ENCODE measurements at regions not wholly inside any gene's neighbourhood (a gene's known extent, or its start where the extent isn't known, plus 50 kb on each side); places are given as distances from the start of the nearest gene placed in this dataset.

DNA sequence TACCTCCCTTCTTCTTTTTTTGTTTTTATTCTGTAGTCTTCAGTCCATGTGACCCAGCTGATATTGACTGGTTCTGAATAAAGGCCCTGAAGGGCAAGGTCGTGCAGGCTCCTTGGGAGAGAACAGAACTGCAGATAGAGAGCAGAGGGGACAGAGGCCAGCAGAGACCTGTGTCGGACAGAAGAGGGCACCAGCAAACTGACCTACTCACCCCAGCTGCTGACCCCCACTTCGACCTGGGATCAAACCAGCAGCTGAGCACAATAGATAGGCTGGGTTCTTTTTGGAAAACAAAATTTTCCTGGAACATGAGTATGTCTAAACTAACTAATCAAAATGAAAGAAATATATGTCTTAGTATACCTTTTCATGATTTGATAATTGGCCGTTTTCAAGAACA lies 695.1 kb downstream of the NR2F1-AS1 start:
- peaks cover 7% of the 10 kb centered on the region for H3K4me1 Mint-ChIP-seq (ENCODE audit: low read depth)

DNA sequence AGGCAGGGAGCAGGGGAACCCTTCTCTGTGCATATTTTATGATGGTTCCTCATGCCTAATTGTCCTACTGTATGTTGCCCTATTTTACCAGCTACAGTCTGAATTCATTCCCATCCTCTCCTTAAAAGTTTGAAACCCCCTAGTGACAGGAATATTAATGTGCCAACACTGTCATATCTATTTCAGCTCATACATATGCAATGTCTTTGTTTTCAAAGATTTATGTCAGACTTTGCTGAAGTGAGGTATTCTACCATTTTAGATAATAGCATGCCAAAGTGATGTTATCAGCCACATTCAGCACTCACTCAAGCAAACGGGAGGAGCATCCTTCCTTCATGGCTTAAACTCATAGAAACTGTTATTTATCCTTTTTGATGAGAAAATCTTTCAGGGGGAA lies 696.5 kb downstream of the NR2F1-AS1 start:
- TF ChIP-seq, protein P1, sequence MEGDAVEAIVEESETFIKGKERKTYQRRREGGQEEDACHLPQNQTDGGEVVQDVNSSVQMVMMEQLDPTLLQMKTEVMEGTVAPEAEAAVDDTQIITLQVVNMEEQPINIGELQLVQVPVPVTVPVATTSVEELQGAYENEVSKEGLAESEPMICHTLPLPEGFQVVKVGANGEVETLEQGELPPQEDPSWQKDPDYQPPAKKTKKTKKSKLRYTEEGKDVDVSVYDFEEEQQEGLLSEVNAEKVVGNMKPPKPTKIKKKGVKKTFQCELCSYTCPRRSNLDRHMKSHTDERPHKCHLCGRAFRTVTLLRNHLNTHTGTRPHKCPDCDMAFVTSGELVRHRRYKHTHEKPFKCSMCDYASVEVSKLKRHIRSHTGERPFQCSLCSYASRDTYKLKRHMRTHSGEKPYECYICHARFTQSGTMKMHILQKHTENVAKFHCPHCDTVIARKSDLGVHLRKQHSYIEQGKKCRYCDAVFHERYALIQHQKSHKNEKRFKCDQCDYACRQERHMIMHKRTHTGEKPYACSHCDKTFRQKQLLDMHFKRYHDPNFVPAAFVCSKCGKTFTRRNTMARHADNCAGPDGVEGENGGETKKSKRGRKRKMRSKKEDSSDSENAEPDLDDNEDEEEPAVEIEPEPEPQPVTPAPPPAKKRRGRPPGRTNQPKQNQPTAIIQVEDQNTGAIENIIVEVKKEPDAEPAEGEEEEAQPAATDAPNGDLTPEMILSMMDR (IDR thresholded peaks at IDR 0.05; ENCODE audit: unreplicated experiment): no peak
- H3K27me3 Mint-ChIP-seq: no peaks in the 10 kb centered on the region
- no peak overlapping the region for H3K4me3 Mint-ChIP-seq (ENCODE audit: low read depth)
- no peak for DNase-seq (ENCODE audit: low spot score, unreplicated experiment)
- no peaks in the 10 kb centered on the region for H3K36me3 Mint-ChIP-seq (ENCODE audit: insufficient read depth)
- peaks cover 7% of the 10 kb centered on the region for H3K4me1 Mint-ChIP-seq (ENCODE audit: low read depth)
- no peaks in the 10 kb centered on the region for H3K9me3 Mint-ChIP-seq (ENCODE audit: low read depth)
- no peak overlapping the region for H3K27ac Mint-ChIP-seq

More for the DNA sequence above, 695.1 kb downstream of the NR2F1-AS1 start:
- no peaks in the 10 kb centered on the region for H3K9me3 Mint-ChIP-seq (ENCODE audit: low read depth)
- H3K4me3 Mint-ChIP-seq (ENCODE audit: low read depth): no peak overlapping the region
- no peak overlapping the region for H3K27ac Mint-ChIP-seq
- no peaks in the 10 kb centered on the region for H3K27me3 Mint-ChIP-seq
- H3K36me3 Mint-ChIP-seq (ENCODE audit: insufficient read depth): no peaks in the 10 kb centered on the region
- DNase-seq (ENCODE audit: low spot score, unreplicated experiment): no peak
- TF ChIP-seq, protein P1 (IDR thresholded peaks at IDR 0.05; ENCODE audit: unreplicated experiment): peak; percentile 52

DNA sequence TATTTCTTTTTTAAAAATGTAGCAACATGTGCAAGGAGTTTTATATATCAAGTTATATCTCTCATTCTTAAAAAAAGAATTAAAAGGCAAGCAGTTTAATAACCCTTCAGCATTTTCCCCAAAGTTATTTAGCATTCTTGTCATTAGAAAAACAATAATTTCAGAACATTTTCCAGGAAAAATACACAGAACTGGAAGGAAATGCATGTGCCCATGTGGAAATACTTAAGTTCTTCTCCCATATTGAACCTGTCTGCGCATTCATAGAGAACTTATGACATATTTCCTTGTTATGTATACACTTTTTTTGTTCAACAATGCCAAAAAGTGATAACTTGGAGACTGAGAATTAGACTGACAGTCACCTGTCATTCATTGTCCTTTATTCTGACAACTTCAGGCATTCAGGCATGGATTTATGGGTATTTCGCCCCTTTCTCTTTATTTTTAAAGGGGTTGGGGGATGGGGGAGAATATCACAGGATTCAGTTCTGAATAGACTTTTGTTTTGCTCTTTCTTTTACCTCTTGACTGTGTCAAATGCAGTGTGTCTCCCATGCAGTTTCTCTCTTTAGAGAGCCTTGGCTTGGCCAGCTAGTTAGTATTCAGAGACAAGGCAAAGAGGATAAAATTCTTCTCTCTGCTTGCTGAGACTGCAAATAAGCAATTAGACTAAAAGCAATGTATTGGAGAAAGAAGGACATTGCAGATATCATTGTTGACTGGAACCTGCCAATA lies 701.0 kb downstream of the NR2F1-AS1 start:
- Mint-ChIP-seq H3K27ac (no peak overlapping the region), H3K36me3 (ENCODE audit: insufficient read depth) (no peaks in the 10 kb centered on the region), H3K4me1 (ENCODE audit: low read depth) (no peaks in the 10 kb centered on the region), H3K9me3 (ENCODE audit: low read depth) (peaks cover 9% of the 10 kb centered on the region), H3K4me3 (ENCODE audit: low read depth) (no peak overlapping the region), H3K27me3 (no peaks in the 10 kb centered on the region)
- TF ChIP-seq, protein P1 (IDR thresholded peaks at IDR 0.05; ENCODE audit: unreplicated experiment): no peak
- DNase-seq (ENCODE audit: low spot score, unreplicated experiment): no peak

DNA sequence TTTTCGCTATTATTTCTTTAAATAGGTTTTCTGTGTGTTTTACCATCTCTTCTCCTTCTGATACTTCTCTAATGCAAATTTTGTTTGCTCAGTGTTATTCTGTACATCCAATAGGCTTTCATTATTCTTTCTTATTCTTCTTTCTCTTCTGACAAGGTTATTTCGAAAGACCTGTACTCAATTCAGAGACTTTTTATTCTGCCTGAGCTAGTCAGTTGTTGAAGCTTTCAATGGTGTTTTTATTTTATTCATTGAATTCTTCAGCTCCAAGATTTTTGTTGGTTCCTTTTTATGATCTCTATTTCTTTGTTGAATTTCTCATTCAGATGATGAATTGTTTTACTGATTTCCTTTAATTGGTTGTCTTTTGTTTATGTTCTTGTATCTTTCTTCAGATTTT lies 706.2 kb downstream of the NR2F1-AS1 start:
- no peak for DNase-seq (ENCODE audit: low spot score, unreplicated experiment)
- peaks cover 1% of the 10 kb centered on the region for H3K36me3 Mint-ChIP-seq (ENCODE audit: insufficient read depth)
- H3K27ac Mint-ChIP-seq: no peak overlapping the region
- H3K4me3 Mint-ChIP-seq (ENCODE audit: low read depth): no peak overlapping the region
- H3K27me3 Mint-ChIP-seq: no peaks in the 10 kb centered on the region
- peaks cover 33% of the 10 kb centered on the region for H3K9me3 Mint-ChIP-seq (ENCODE audit: low read depth)
- no peaks in the 10 kb centered on the region for H3K4me1 Mint-ChIP-seq (ENCODE audit: low read depth)
- TF ChIP-seq, protein P1 (IDR thresholded peaks at IDR 0.05; ENCODE audit: unreplicated experiment): no peak

DNA sequence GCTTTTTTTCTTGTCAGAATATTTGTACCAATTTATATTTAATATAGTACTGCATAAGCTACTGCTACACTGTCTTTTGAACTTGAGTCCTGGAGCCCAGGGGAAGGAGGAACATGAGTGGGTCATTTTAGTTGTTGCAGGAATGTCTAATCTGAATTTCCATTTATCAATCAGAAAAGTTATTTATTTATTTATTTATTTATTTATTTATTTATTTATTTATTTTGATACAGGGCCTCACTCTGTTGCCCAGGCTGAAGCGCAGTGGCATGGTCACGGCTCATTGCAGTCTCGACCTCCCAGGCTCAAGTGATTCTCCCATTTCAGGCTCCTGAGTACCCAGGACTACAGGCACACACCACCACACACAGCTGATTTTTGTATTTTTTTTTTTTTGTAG lies 712.6 kb downstream of the NR2F1-AS1 start:
- no peak for DNase-seq (ENCODE audit: low spot score, unreplicated experiment)
- Mint-ChIP-seq H3K4me3 (ENCODE audit: low read depth) (no peak overlapping the region), H3K9me3 (ENCODE audit: low read depth) (peaks cover 19% of the 10 kb centered on the region)

More for the DNA sequence above, 712.6 kb downstream of the NR2F1-AS1 start:
- Mint-ChIP-seq H3K36me3 (ENCODE audit: insufficient read depth) (no peaks in the 10 kb centered on the region), H3K4me1 (ENCODE audit: low read depth) (no peaks in the 10 kb centered on the region), H3K27me3 (no peaks in the 10 kb centered on the region), H3K27ac (no peak overlapping the region)
- TF ChIP-seq, protein P1 (IDR thresholded peaks at IDR 0.05; ENCODE audit: unreplicated experiment): no peak
